ENCODE measurements at regions not wholly inside any gene's neighbourhood (a gene's known extent, or its start where the extent isn't known, plus 50 kb on each side); places are given as distances from the start of the nearest gene placed in this dataset.

GRCh38 chr19:32104850-32105235, 240.6 kb upstream of the ZNF507 start:
- DNase-seq, result no peak
- no peaks in the 10 kb centered on the region for H4K20me1 ChIP-seq (ENCODE audit: insufficient read depth, low read length)
- H3K27me3 ChIP-seq (replicated peaks; ENCODE audit: insufficient read depth, low read length), result peaks cover 61% of the 10 kb centered on the region
- no peak overlapping the region for H3K9ac ChIP-seq (ENCODE audit: low read length)
- no peaks in the 10 kb centered on the region for H3K36me3 ChIP-seq (replicated peaks; ENCODE audit: insufficient read depth, low read length)
- H3K9me2 ChIP-seq (replicated peaks; ENCODE audit: insufficient read depth, low read length), result no peaks in the 10 kb centered on the region
- no peaks in the 10 kb centered on the region for H3F3A ChIP-seq (ENCODE audit: insufficient read depth, low read length)
- H3K4me1 ChIP-seq (ENCODE audit: low read length), result no peaks in the 10 kb centered on the region
- H2AFZ ChIP-seq (ENCODE audit: low read length), result no peak overlapping the region
- no peaks in the 10 kb centered on the region for H3K79me2 ChIP-seq (ENCODE audit: low read length)
- no peak overlapping the region for H3K4me3 ChIP-seq (ENCODE audit: low read length)
- no peak overlapping the region for H3K27ac ChIP-seq (ENCODE audit: low read length)
- no peaks in the 10 kb centered on the region for H3K9me3 ChIP-seq (replicated peaks; ENCODE audit: insufficient read depth, low read length)
- TF ChIP-seq EZH2phosphoT487 (IDR thresholded peaks at IDR 0.05; ENCODE audit: low read length) (no peak), CTCF (IDR thresholded peaks at IDR 0.05; ENCODE audit: low read length) (no peak), EZH2 (optimal IDR thresholded peaks at IDR 0.05; ENCODE audit: low read depth, low read length) (no peak)
- H3K4me2 ChIP-seq (ENCODE audit: low read depth, low read length), result no peak overlapping the region

GRCh38 chr19:32105527-32106310, 239.7 kb upstream of the ZNF507 start:
- Histone ChIP-seq H4K20me1 (ENCODE audit: insufficient read depth, low read length) (no peaks in the 10 kb centered on the region), H3K9me2 (replicated peaks; ENCODE audit: insufficient read depth, low read length) (no peaks in the 10 kb centered on the region), H3F3A (ENCODE audit: insufficient read depth, low read length) (no peaks in the 10 kb centered on the region), H3K9ac (ENCODE audit: low read length) (no peak overlapping the region), H3K27me3 (replicated peaks; ENCODE audit: insufficient read depth, low read length) (peaks cover 63% of the 10 kb centered on the region), H3K27ac (ENCODE audit: low read length) (no peak overlapping the region), H3K9me3 (replicated peaks; ENCODE audit: insufficient read depth, low read length) (no peaks in the 10 kb centered on the region), H2AFZ (ENCODE audit: low read length) (no peak overlapping the region), H3K4me3 (ENCODE audit: low read length) (no peak overlapping the region), H3K79me2 (ENCODE audit: low read length) (no peaks in the 10 kb centered on the region), H3K4me2 (ENCODE audit: low read depth, low read length) (no peak overlapping the region), H3K36me3 (replicated peaks; ENCODE audit: insufficient read depth, low read length) (no peaks in the 10 kb centered on the region), H3K4me1 (ENCODE audit: low read length) (no peaks in the 10 kb centered on the region)
- no peak for DNase-seq
- TF ChIP-seq EZH2 (optimal IDR thresholded peaks at IDR 0.05; ENCODE audit: low read depth, low read length), result peak; percentile 52
- TF ChIP-seq EZH2phosphoT487 (IDR thresholded peaks at IDR 0.05; ENCODE audit: low read length), result no peak

- Histone ChIP-seq H3K9me3 (replicated peaks; ENCODE audit: insufficient read depth, low read length) (no peaks in the 10 kb centered on the region), H3K4me3 (ENCODE audit: low read length) (no peak overlapping the region)
- TF ChIP-seq EZH2phosphoT487 (IDR thresholded peaks at IDR 0.05; ENCODE audit: low read length) (no peak), EZH2 (optimal IDR thresholded peaks at IDR 0.05; ENCODE audit: low read depth, low read length) (no peak), CTCF (IDR thresholded peaks at IDR 0.05; ENCODE audit: low read length) (no peak)
Observed at GRCh38 chr19:32122258-32122657, 223.2 kb upstream of the ZNF507 start.

GRCh38 chr19:32123355-32123940, 222.0 kb upstream of the ZNF507 start:
- Histone ChIP-seq H3F3A (ENCODE audit: insufficient read depth, low read length) (no peaks in the 10 kb centered on the region), H3K4me2 (ENCODE audit: low read depth, low read length) (no peak overlapping the region), H3K27me3 (replicated peaks; ENCODE audit: insufficient read depth, low read length) (peaks cover 58% of the 10 kb centered on the region), H3K36me3 (replicated peaks; ENCODE audit: insufficient read depth, low read length) (no peaks in the 10 kb centered on the region), H4K20me1 (ENCODE audit: insufficient read depth, low read length) (no peaks in the 10 kb centered on the region), H3K9me3 (replicated peaks; ENCODE audit: insufficient read depth, low read length) (no peaks in the 10 kb centered on the region), H3K27ac (ENCODE audit: low read length) (no peak overlapping the region), H3K9me2 (replicated peaks; ENCODE audit: insufficient read depth, low read length) (no peaks in the 10 kb centered on the region), H3K4me3 (ENCODE audit: low read length) (no peak overlapping the region), H3K4me1 (ENCODE audit: low read length) (no peaks in the 10 kb centered on the region), H3K9ac (ENCODE audit: low read length) (no peak overlapping the region), H2AFZ (ENCODE audit: low read length) (no peak overlapping the region), H3K79me2 (ENCODE audit: low read length) (no peaks in the 10 kb centered on the region)
- no peak for DNase-seq
- TF ChIP-seq EZH2 (optimal IDR thresholded peaks at IDR 0.05; ENCODE audit: low read depth, low read length) (no peak), EZH2phosphoT487 (IDR thresholded peaks at IDR 0.05; ENCODE audit: low read length) (no peak), CTCF (IDR thresholded peaks at IDR 0.05; ENCODE audit: low read length) (no peak)

More at GRCh38 chr19:32122258-32122657, 223.2 kb upstream of the ZNF507 start:
- no peaks in the 10 kb centered on the region for H3K4me1 ChIP-seq (ENCODE audit: low read length)
- H3K9me2 ChIP-seq (replicated peaks; ENCODE audit: insufficient read depth, low read length), result no peaks in the 10 kb centered on the region
- no peaks in the 10 kb centered on the region for H3K36me3 ChIP-seq (replicated peaks; ENCODE audit: insufficient read depth, low read length)
- H3K27ac ChIP-seq (ENCODE audit: low read length), result no peak overlapping the region
- no peaks in the 10 kb centered on the region for H3K79me2 ChIP-seq (ENCODE audit: low read length)
- no peak for DNase-seq
- H3K9ac ChIP-seq (ENCODE audit: low read length), result no peak overlapping the region
- H3K4me2 ChIP-seq (ENCODE audit: low read depth, low read length), result no peak overlapping the region
- no peaks in the 10 kb centered on the region for H3F3A ChIP-seq (ENCODE audit: insufficient read depth, low read length)
- peaks cover 68% of the 10 kb centered on the region for H3K27me3 ChIP-seq (replicated peaks; ENCODE audit: insufficient read depth, low read length)
- H2AFZ ChIP-seq (ENCODE audit: low read length), result no peak overlapping the region
- no peaks in the 10 kb centered on the region for H4K20me1 ChIP-seq (ENCODE audit: insufficient read depth, low read length)

Data from MM.1S (cell line).